ENCODE measurements at regions not wholly inside any gene's neighbourhood (a gene's known extent, or its start where the extent isn't known, plus 50 kb on each side); places are given as distances from the start of the nearest gene placed in this dataset.

- Histone ChIP-seq H3K4me3 (ENCODE audit: low read length) (no peak overlapping the region), H3K79me2 (replicated peaks; ENCODE audit: insufficient read depth, low read length) (no peaks in the 10 kb centered on the region), H3K9me3 (ENCODE audit: low read length) (no peaks in the 10 kb centered on the region), H3F3A (ENCODE audit: insufficient read depth, low read length, poor library complexity, severe bottlenecking) (no peaks in the 10 kb centered on the region), H4K20me1 (ENCODE audit: insufficient read depth) (no peaks in the 10 kb centered on the region), H3K9ac (ENCODE audit: low read length) (no peak overlapping the region), H2AFZ (ENCODE audit: low read depth, low read length) (no peak overlapping the region), H3K4me2 (ENCODE audit: low read length) (no peak overlapping the region), H3K27ac (ENCODE audit: low read length) (no peak overlapping the region), H3K27me3 (ENCODE audit: insufficient read depth, low read depth, low read length) (no peaks in the 10 kb centered on the region), H3K9me2 (ENCODE audit: insufficient read depth, low read length) (no peaks in the 10 kb centered on the region), H3K36me3 (ENCODE audit: insufficient read depth, low read length) (no peaks in the 10 kb centered on the region)
- TF ChIP-seq SMC3 (conservative IDR thresholded peaks at IDR 0.05; ENCODE audit: poor library complexity) (no peak), EZH2 (IDR thresholded peaks at IDR 0.05; ENCODE audit: borderline replicate concordance, insufficient read depth, low read length, poor library complexity, severe bottlenecking) (no peak), RAD21 (conservative IDR thresholded peaks at IDR 0.05) (no peak), TAF1 (IDR thresholded peaks at IDR 0.05; ENCODE audit: low read depth) (no peak), POLR2AphosphoS5 (IDR thresholded peaks at IDR 0.05) (no peak), EP300 (conservative IDR thresholded peaks at IDR 0.05; ENCODE audit: poor library complexity, severe bottlenecking) (no peak)
Measured at GRCh38 chr6:12507636-12508035, 208.9 kb upstream of the PHACTR1 start.

GRCh38 chr6:12508553-12508952 is 208.0 kb upstream of the PHACTR1 start:
- H3F3A ChIP-seq (ENCODE audit: insufficient read depth, low read length, poor library complexity, severe bottlenecking), result no peaks in the 10 kb centered on the region
- no peaks in the 10 kb centered on the region for H3K27me3 ChIP-seq (ENCODE audit: insufficient read depth, low read depth, low read length)
- no peaks in the 10 kb centered on the region for H3K9me2 ChIP-seq (ENCODE audit: insufficient read depth, low read length)
- H4K20me1 ChIP-seq (ENCODE audit: insufficient read depth), result no peaks in the 10 kb centered on the region
- H2AFZ ChIP-seq (ENCODE audit: low read depth, low read length), result no peak overlapping the region
- H3K4me3 ChIP-seq (ENCODE audit: low read length), result no peak overlapping the region
- no peaks in the 10 kb centered on the region for H3K9me3 ChIP-seq (ENCODE audit: low read length)
- no peaks in the 10 kb centered on the region for H3K36me3 ChIP-seq (ENCODE audit: insufficient read depth, low read length)
- H3K4me2 ChIP-seq (ENCODE audit: low read length), result no peak overlapping the region
- H3K27ac ChIP-seq (ENCODE audit: low read length), result no peak overlapping the region
- no peaks in the 10 kb centered on the region for H3K79me2 ChIP-seq (replicated peaks; ENCODE audit: insufficient read depth, low read length)
- TF ChIP-seq, protein P1, sequence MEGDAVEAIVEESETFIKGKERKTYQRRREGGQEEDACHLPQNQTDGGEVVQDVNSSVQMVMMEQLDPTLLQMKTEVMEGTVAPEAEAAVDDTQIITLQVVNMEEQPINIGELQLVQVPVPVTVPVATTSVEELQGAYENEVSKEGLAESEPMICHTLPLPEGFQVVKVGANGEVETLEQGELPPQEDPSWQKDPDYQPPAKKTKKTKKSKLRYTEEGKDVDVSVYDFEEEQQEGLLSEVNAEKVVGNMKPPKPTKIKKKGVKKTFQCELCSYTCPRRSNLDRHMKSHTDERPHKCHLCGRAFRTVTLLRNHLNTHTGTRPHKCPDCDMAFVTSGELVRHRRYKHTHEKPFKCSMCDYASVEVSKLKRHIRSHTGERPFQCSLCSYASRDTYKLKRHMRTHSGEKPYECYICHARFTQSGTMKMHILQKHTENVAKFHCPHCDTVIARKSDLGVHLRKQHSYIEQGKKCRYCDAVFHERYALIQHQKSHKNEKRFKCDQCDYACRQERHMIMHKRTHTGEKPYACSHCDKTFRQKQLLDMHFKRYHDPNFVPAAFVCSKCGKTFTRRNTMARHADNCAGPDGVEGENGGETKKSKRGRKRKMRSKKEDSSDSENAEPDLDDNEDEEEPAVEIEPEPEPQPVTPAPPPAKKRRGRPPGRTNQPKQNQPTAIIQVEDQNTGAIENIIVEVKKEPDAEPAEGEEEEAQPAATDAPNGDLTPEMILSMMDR (IDR thresholded peaks at IDR 0.05; ENCODE audit: poor library complexity, severe bottlenecking), result no peak
- no peak for TF ChIP-seq TAF1 (IDR thresholded peaks at IDR 0.05; ENCODE audit: low read depth)
- no peak overlapping the region for H3K9ac ChIP-seq (ENCODE audit: low read length)

GRCh38 chr6:12509060-12509459 is 207.5 kb upstream of the PHACTR1 start:
- Histone ChIP-seq H3K79me2 (replicated peaks; ENCODE audit: insufficient read depth, low read length) (no peaks in the 10 kb centered on the region), H3K9ac (ENCODE audit: low read length) (no peak overlapping the region), H2AFZ (ENCODE audit: low read depth, low read length) (no peak overlapping the region), H3K4me3 (ENCODE audit: low read length) (no peak overlapping the region), H3K36me3 (ENCODE audit: insufficient read depth, low read length) (no peaks in the 10 kb centered on the region), H3K9me3 (ENCODE audit: low read length) (no peaks in the 10 kb centered on the region), H3F3A (ENCODE audit: insufficient read depth, low read length, poor library complexity, severe bottlenecking) (no peaks in the 10 kb centered on the region), H3K9me2 (ENCODE audit: insufficient read depth, low read length) (no peaks in the 10 kb centered on the region), H3K27me3 (ENCODE audit: insufficient read depth, low read depth, low read length) (no peaks in the 10 kb centered on the region), H4K20me1 (ENCODE audit: insufficient read depth) (no peaks in the 10 kb centered on the region), H3K4me2 (ENCODE audit: low read length) (no peak overlapping the region), H3K27ac (ENCODE audit: low read length) (no peak overlapping the region)
- TF ChIP-seq, protein P1 (IDR thresholded peaks at IDR 0.05; ENCODE audit: poor library complexity, severe bottlenecking), result no peak
- TF ChIP-seq EP300 (conservative IDR thresholded peaks at IDR 0.05; ENCODE audit: poor library complexity, severe bottlenecking), result no peak
- TF ChIP-seq RAD21 (conservative IDR thresholded peaks at IDR 0.05), result no peak
- no peak for TF ChIP-seq POLR2AphosphoS5 (IDR thresholded peaks at IDR 0.05)
- TF ChIP-seq SMC3 (conservative IDR thresholded peaks at IDR 0.05; ENCODE audit: poor library complexity), result no peak
- TF ChIP-seq, protein P2, sequence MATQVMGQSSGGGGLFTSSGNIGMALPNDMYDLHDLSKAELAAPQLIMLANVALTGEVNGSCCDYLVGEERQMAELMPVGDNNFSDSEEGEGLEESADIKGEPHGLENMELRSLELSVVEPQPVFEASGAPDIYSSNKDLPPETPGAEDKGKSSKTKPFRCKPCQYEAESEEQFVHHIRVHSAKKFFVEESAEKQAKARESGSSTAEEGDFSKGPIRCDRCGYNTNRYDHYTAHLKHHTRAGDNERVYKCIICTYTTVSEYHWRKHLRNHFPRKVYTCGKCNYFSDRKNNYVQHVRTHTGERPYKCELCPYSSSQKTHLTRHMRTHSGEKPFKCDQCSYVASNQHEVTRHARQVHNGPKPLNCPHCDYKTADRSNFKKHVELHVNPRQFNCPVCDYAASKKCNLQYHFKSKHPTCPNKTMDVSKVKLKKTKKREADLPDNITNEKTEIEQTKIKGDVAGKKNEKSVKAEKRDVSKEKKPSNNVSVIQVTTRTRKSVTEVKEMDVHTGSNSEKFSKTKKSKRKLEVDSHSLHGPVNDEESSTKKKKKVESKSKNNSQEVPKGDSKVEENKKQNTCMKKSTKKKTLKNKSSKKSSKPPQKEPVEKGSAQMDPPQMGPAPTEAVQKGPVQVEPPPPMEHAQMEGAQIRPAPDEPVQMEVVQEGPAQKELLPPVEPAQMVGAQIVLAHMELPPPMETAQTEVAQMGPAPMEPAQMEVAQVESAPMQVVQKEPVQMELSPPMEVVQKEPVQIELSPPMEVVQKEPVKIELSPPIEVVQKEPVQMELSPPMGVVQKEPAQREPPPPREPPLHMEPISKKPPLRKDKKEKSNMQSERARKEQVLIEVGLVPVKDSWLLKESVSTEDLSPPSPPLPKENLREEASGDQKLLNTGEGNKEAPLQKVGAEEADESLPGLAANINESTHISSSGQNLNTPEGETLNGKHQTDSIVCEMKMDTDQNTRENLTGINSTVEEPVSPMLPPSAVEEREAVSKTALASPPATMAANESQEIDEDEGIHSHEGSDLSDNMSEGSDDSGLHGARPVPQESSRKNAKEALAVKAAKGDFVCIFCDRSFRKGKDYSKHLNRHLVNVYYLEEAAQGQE (IDR thresholded peaks at IDR 0.05; ENCODE audit: borderline replicate concordance), result no peak
- TF ChIP-seq TAF1 (IDR thresholded peaks at IDR 0.05; ENCODE audit: low read depth), result no peak
- TF ChIP-seq EZH2 (IDR thresholded peaks at IDR 0.05; ENCODE audit: borderline replicate concordance, insufficient read depth, low read length, poor library complexity, severe bottlenecking), result no peak
- no peak for TF ChIP-seq MXI1 (conservative IDR thresholded peaks at IDR 0.05; ENCODE audit: poor library complexity, severe bottlenecking)
